NCI-H2227 (cell line): ENCODE measurements at regions not wholly inside any gene's neighbourhood (a gene's known extent, or its start where the extent isn't known, plus 50 kb on each side); places are given as distances from the start of the nearest gene placed in this dataset.

Source experiments
- DNase-seq: peaks from one replicate; lab custom pipeline; 2025; ENCODE audit not compliant: unreplicated experiment; lab: John Stamatoyannopoulos, UW

DNA sequence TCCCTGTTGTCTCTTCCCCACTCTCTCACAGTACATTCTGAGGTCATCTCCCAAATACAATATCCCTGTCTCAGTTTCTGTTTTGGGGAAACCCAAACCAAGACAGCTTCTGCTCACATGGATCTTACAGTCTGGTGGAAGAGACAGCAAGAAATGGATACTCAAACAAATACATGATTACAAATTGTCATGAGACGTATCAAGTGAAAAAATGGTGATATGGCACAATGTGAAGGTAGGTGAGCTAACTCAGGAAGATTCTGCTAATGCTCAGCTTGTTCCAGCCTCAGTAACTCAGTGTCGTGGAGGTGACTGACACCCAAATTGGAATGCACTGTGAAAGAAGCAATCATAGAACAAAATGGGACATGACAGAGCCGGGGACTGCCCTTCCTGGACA is 68.3 kb downstream of the CHST1 start:
- DNase-seq, result no peak

DNA sequence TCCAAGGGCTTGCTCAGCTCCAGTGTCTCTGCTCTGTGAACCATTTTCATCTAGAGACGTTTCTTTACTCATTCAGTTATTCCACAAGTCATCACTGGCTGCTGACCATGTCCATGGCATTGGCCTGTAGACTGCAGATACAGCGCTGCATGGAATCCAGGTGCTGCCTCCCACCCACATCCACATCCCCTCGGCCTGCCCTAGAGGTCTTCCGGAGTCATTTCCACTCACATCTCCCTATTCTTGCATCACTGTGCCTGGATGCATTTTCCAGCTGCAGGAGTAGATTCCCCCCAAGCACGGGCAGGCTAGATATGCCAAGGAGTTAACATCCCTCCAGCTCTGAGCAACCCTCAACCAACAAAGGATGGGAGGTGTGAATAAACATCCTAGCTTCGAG is 68.9 kb downstream of the CHST1 start:
- no peak for DNase-seq

- DNase-seq, result no peak
These were observed 71.4 kb downstream of the CHST1 start for GRCh38 chr11:45593992-45594391.

DNA sequence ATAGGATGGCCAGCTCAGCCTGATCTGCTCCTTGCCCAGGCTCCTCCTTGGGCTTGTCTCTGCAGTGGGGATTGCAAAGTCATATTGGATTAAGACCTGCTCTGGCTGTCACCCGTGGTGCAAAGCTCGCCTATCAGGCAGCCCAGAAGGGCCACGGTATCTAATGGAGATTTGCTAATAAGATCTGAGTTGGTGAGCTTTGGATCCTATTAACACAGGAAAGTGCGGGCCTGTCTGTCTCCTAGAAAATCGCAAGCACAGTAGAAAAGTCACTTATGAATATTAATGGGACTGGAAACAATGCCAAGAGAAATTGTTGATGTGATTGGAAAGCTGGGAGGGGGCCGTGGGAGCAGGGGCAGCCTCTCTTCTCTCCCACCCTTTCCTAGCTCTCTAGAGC is 72.8 kb downstream of the CHST1 start:
- no peak for DNase-seq

DNA sequence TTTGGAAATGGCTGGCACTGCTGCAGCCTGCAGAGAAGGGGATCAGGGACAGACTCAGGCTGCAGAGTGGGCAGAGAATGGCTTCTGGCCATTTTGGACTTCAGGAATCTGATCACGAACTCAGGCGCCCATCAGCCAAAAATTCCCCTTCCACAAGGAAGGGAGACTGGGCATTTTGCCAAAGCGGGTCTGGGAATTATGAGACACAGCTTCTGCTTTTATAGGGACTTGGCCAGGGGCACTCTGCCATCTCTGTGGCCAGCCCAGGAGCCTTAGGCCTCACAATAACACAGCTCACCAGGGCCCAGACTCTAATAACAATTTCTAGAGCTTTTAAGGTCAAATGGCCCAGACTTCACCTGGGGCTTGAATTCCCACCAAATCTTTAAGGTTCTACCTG is 74.7 kb downstream of the CHST1 start:
- peak; percentile 35 for DNase-seq

DNA sequence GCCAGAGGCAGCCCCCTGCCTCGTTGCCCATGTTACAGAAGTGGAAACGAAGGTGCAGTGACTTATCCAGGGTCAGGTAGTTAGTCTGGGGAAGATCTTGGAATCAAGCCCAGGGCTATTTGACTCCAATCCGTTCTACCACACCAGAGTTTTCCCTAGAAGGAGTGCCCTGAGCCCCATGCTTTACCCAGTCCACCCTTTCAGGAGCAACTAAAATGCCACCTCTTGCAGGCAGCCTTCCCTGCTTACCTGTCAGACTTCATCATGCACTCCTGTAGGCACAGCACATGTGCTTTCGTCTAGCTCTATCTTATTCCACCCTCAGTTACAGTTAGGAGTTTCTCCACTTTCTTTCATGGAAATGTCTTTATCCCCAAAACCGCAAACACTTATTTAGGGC is 80.2 kb downstream of the CHST1 start:
- DNase-seq, result no peak

DNA sequence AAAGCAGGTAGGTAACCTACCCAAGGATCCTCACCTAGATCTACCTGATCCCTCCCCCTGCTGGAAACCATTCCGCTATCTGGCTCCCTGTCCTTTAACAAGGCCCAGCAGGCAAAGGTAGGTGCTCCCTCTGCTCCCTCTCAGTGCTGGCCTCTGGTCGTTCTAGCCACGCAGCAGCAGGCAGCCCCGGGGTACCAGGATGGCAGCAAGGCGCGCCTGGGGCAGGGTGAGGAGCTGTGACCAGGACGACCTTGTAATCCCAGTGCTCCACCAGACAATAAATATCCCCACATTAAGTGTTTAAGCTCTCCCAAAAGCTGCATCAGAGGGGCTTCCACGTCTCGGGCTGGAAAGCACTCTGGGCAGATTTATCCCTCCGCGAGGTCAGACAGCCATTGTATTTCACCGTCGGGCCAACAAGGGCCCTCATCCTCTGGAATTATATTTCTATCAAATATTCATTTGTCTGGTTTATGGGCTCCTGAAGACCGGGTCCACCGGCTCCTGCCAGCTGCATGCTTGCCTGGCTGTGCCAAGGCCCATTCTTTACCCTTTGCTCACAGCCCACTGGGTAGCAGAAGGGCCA is 81.3 kb downstream of the CHST1 start:
- DNase-seq, result no peak

GRCh38 chr11:45580399-45580798 is 85.0 kb downstream of the CHST1 start:
- DNase-seq, result no peak

GRCh38 chr11:45578316-45578715 is 87.1 kb downstream of the CHST1 start:
- no peak for DNase-seq

DNA sequence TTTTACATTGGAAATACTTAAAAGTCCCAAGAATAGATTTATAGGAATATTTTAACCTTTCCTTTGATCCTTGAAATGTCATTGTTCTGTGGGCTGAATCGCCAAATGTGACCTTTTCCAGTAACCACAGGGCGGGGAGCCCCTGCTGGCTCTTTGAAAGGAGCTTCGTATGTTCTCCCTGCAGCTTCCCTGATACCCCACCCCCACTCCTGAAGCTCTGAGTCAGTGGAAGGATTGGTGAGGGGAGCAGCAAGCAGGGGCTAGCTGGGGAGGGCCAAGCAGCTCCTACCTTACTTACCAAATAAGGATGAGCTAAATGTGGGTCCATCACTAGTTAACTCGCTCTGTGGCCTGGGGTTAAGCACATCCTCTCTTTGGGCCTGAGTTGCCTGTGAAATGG is 87.7 kb downstream of the CHST1 start:
- peak; percentile 51 for DNase-seq

DNA sequence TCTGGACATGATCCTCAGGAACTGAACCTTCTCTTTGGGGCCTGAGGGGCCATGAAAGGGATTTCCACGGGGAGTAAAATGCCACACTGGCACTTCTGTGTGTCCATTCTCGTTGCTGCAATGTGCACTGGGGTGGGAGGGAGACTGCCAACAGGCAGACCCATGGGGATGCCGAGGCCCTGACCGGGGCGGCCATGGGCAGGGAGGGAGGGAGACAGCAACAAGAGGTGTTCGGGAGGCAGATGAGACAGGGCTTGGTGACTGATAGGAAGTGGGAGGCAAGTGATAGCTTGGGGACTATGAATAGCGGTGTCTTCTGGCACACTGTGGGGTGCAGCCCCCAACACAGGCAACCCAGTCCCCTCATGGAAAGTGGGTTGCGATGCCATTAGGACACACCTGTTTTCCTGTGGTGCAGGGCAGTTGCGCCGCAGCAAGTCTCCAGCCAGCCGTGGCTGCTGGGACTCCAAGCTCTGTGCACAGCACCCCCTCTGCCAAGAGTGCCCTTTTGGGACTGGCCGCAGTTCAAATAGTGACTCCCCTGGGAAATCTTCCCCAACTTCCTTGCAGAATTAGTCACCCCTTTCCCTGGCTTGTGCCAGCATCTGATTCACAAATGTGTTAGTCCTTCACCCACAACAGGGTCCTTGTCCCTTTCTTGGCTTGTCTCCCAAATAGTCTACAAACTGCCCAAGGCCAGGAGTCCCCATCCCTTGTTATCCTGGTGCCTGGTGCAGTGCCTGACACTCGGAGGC is 88.8 kb downstream of the CHST1 start:
- no peak for DNase-seq

DNA sequence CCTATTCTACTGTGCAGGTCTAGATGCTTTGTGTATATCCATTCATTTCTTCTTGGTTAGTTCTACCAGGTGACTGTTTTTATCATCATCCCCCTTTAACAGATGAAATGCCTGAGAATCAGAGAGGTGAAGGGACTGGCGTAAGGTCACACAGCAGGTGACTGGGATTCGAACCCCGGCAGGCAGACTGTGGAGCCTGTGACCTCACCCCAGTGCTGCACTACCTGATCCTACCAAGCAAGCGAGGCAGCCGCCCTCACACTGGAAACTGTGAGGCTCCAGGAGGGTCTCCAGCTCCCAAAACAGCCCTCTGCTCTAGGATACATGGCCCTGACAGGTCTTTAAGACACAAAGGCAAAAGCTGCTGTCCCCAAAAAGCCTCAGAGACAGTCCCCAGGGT is 91.7 kb downstream of the CHST1 start:
- no peak for DNase-seq

DNA sequence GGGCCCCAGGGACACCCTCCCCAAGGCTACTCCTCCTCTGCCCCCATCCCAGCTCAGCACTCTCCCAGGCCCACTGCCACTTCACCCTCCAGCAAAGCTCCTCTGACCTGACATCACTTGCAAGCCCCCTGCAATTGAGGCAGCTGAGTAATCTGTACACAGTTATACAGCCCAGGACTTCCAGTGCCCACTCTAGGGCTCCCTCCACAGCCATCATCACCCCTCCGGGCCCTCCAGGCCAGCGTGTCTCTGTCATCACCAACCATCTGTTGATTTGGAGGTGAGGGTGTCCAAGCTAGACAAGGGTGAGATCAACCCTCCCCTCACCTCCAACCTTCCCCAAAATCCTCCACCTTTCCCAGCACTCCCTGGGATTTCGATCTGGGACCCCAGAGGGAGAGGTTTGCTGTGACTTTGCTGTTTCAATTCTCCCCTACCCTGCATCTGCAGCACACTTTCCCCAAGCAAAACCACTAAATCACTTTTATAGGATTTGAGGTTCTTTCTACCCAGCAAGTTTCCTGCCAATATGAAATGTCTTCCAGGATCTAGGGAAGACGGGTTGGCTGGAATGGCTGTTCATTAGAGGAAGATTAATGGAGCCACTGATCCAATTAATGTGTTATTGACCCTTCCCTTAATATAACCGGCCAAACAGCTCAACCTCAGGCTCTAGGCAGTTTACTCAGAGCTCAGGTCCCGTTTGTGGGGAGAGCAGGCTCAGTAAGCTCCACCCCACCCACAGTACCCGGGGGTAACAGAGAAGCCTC is 92.9 kb downstream of the CHST1 start:
- DNase-seq, result no peak

DNA sequence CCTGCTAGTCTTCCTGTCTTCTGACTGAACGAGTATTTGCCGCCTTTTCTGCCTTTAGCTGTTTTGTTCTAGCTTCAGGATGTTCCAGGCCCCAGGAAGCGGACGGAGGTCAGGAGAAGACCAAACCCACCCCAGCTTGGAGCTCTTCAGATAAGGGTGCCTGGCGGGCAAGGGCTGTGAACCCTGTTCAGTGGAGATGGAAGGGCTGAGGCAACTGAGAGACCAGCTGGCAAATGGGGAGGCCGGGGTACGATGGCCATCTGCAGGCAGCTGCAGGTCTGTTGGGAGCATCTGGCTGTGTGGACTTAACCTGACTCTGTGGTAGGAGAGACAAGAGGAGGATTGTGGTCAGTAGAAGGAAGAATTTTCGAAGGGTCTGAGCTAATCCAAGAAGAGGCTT is 95.6 kb downstream of the CHST1 start:
- no peak for DNase-seq

- DNase-seq, result no peak
These were observed 97.4 kb downstream of the CHST1 start for GRCh38 chr11:45568049-45568448.

DNA sequence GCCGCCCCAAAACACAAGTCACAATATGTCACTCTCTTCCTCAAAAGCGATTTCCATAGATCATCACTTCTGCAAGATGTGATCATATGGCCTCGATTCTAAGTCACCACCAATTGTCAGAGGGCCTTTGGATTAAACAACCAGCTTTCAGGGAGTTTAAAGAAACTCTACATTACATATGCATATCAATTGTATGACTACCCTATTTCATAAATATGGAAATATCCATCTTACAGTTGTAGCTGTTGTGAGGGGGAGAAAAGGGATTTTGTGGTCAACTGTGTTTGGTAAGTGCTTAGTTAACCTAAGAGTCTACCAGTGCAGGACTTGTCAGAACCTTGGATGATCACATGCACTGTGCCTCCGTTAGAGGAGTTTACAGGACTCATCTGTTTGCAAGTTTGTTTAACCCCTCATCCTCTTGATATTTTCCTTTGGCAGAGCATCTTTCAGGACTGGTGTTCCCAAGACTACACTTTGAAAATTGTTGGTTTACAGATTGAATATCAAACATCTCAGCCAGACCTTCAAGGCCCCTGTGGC is 99.9 kb downstream of the CHST1 start:
- no peak for DNase-seq

- DNase-seq, result no peak
These were observed 101.6 kb downstream of the CHST1 start for GRCh38 chr11:45563810-45564209.

GRCh38 chr11:45563171-45563570 is 102.3 kb downstream of the CHST1 start:
- DNase-seq, result peak; percentile 64

DNA sequence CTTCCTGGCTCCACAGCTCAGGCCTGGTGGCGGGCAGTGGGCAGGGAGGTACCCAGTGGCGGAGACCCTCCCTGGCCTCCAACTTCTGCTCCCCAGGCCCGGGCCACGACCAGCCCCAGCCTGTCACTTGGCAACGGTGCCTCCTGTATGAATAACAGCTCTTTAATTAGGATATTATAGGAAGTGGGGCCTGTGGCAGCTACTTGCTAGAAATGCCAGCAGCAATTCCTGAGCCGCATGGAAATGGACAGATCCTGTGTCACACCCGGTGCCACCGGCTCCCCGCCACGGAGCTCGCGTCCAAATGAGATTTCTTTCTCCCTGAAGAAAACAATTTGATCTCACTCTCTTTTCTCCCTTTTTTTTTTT is 104.5 kb downstream of the CHST1 start:
- no peak for DNase-seq

- peak; percentile 46 for DNase-seq
These were observed 105.1 kb downstream of the CHST1 start for GRCh38 chr11:45560155-45560912.
